Brain microvascular endothelial cell (primary cell): ENCODE measurements at regions not wholly inside any gene's neighbourhood (a gene's known extent, or its start where the extent isn't known, plus 50 kb on each side); places are given as distances from the start of the nearest gene placed in this dataset.

Experiments used
- DNase-seq: peaks from one replicate; pipeline ENCODE4 v3.0.0-alpha.2; 2020
- H3K27ac ChIP-seq: fragments of 250-450 bp; sonication (Bioruptor Pico); 2 replicates; pipeline ENCODE4 v1.5.1; 2020; ENCODE audit warnings: mild to moderate bottlenecking, moderate library complexity
- H3K27me3 ChIP-seq: fragments of 250-450 bp; sonication (Bioruptor Pico); replicated peaks from 2 replicates; pipeline ENCODE4 v1.5.1; 2020; ENCODE audit warnings: mild to moderate bottlenecking
- H3K36me3 ChIP-seq: fragments of 250-450 bp; sonication (Bioruptor Pico); replicated peaks from 2 replicates; pipeline ENCODE4 v1.5.1; 2020; ENCODE audit warnings: mild to moderate bottlenecking
- H3K4me3 ChIP-seq: 2 replicates; pipeline ENCODE4 v1.5.1; 2011; ENCODE audit warnings: low read depth, mild to moderate bottlenecking, control low read depth, low read length, moderate library complexity
- in situ Hi-C: cut with HindIII; loops from 2 replicates; pipeline ENCODE4 v1.10.0; 2017; ENCODE audit warnings: low sequenced_read_pairs, low pct_ligation_motif_present
- TF ChIP-seq, protein P1 (sequence below): IDR thresholded peaks from 2 replicates; pipeline ENCODE4 v1.5.1; 2011; ENCODE audit warnings: low read depth, mild to moderate bottlenecking, moderate library complexity, low read length, control low read depth, inconsistent platforms; ENCODE audit errors: missing control alignments

DNA sequence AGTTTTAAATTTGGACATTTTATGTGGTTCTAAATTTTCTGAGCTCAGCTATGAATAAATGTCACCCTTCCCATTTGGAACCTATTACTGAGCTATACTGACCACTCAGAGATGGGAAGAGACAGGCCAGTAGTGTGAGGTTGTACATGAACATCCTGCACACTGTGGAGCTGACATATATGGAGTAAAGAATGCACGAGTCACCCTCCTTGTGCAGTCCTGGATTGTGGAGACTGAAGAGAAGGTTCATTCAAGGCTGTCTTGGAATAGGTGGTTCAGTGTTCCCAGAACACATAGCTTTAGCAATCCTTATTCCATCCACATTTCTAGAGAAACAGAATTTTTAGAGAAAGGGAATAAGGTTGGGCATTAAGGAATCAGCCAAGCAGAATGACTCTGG, 50.3 kb upstream of the OGFRL1 start:
- in situ Hi-C loops = no loop called here
- Histone ChIP-seq H3K36me3 (no peaks in the 10 kb centered on the region), H3K27ac (no peak overlapping the region), H3K27me3 (no peaks in the 10 kb centered on the region), H3K4me3 (no peak overlapping the region)
- peak; percentile 21 for DNase-seq
- TF ChIP-seq, protein P1, sequence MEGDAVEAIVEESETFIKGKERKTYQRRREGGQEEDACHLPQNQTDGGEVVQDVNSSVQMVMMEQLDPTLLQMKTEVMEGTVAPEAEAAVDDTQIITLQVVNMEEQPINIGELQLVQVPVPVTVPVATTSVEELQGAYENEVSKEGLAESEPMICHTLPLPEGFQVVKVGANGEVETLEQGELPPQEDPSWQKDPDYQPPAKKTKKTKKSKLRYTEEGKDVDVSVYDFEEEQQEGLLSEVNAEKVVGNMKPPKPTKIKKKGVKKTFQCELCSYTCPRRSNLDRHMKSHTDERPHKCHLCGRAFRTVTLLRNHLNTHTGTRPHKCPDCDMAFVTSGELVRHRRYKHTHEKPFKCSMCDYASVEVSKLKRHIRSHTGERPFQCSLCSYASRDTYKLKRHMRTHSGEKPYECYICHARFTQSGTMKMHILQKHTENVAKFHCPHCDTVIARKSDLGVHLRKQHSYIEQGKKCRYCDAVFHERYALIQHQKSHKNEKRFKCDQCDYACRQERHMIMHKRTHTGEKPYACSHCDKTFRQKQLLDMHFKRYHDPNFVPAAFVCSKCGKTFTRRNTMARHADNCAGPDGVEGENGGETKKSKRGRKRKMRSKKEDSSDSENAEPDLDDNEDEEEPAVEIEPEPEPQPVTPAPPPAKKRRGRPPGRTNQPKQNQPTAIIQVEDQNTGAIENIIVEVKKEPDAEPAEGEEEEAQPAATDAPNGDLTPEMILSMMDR = no peak
